ENCODE measurements at regions not wholly inside any gene's neighbourhood (a gene's known extent, or its start where the extent isn't known, plus 50 kb on each side); places are given as distances from the start of the nearest gene placed in this dataset.

DNA sequence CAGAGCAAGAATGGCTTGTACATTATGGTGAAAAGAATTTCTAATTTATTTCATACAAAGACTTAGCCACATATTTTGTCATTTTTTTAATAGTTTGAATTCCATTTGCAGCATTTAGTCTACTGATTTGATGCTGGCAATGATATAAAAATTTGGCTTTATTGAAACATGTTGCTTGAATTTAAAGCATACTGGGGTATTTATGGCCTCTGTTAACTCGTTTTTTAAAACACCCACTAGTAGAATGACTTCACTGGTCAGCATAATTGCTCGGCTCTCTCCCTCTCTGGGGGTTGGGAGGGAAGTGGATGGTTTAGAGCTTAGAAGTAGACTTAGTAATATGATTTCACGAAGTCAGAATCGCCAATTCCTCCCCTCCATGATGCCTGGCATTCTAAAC lies 354.9 kb upstream of the HTR2A start:
- no peak for DNase-seq (ENCODE audit: low spot score)

DNA sequence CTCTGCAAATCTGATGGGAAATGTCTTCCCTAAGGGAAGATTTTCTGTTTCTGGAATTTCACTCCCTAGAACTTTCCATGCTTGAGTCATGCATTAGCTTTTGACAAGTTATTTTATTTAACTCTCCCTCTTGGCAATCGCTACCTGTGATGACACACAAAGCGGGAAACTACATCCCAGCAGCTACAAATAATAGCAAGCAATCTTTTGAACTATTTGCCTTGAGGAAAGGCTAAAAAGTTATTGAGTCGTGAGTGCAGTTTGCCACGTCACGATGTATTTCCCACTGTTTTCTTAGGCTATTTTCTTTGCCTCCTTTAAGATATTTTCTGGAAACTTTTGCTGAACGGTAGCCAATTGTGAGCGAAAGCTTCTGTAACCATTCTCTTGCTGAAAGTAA lies 353.3 kb upstream of the HTR2A start:
- DNase-seq (ENCODE audit: low spot score): no peak

DNA sequence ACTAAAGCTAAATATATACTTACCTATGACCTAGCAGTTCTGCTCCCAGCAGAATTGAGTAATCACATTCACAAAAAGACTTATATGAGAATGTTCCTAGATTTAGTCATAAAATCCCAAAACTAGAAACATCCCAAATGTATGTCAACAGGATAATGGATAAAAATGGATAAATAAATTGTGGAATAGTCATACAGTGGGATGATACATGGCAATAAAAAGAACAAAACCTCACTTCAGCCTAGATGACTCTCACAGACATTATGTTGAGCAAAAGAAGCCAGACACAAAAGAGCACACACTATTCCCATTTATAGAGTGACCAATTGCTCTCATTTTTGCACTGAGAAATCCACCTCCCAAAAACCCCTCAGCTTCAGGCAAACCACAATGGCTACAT lies 352.4 kb upstream of the HTR2A start:
- DNase-seq (ENCODE audit: low spot score): no peak

DNA sequence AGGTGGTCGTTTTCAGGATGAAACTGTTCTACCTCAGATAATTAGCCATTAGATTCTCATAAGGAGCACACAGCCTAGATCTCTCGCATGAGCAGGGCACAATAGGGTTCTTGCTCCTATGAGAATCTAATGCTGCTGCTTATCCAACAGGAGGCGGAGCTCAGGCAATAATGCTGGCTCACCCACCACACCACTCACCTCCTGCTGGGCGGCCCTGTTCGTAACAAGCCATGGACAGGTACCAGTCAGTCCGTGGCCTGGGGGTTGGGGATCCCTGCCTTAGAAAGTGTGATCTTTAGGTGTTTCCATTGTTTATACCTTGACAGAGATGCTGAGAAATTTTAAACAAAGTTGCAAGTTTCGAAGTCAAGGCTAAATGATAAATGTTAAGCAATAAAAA lies 344.6 kb upstream of the HTR2A start:
- no peak for DNase-seq (ENCODE audit: low spot score)

DNA sequence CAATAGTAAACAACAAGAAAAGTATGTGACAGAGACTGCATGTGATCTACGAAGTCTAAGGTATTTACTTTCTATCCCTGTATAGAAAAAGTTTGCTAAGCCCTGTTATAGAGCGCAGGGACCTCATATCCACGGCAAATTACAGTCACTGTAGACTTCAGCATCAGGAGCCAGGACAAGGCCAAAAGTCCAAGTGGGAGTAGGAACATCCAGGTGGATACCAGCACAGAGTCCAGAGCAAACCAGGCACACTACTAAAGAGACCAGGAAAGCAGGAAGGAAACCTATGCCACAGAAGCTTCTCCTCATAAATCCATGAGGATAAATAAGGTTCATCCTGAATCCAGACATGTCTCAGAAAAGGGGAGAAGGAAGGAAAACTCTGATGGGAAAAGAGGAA lies 342.2 kb upstream of the HTR2A start:
- no peak for DNase-seq (ENCODE audit: low spot score)

DNA sequence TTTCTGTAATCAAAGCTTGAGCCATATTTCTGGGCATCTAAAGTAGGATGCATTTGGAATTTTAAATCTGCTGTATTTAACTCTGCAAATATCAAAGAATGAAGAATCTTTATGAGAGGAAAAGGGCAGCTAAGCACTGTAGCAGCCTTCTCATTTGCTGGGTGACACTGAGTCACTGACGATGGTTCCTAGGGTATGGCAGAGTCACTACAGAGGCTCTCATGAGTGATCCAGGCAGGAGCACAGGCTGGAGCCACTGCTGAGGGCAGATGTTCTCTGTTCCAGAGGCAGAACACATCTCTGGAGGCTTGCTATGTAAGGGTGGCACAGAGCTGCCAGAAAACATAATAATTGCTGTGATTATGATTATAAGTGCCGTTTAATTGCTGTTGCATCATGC lies 340.7 kb upstream of the HTR2A start:
- DNase-seq (ENCODE audit: low spot score): no peak

DNA sequence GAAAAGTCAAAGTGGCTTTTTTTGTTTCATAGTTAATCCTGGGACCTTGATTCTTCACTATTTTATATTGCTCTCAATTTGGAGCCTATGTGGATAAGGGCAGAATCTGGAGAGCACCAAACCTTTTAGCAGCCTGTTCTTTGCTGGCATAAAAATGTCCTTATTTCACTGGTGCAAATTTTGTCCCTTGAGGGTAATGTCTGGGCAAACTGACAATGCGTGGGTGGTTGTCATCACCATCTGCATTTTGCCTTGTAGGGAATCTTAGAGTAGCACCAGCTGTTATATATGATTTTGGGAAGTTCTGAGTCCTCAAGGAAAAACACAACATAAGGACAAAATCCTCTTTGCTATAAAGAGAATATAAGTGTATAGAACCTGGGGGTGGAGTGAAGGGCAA lies 336.9 kb upstream of the HTR2A start:
- DNase-seq (ENCODE audit: low spot score): no peak

DNA sequence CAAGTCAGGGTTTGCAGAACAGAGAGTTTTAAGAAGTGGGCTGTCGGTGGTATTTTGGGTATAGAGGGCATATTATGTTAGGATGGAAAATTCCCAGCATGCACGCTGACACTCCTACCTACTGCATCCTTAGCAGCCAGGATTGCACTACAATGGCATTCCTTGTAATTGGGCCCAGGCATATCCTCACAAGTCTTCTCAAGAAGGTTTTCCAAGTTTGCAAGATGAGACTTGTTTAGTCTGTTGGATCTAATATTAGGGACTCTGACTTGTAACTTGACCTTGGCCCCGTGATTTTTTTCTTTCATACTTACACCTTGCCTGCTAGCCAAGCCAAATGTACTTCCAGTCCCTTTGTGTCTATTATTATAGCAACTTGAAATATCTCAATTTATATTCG lies 335.7 kb upstream of the HTR2A start:
- DNase-seq (ENCODE audit: low spot score): no peak

DNA sequence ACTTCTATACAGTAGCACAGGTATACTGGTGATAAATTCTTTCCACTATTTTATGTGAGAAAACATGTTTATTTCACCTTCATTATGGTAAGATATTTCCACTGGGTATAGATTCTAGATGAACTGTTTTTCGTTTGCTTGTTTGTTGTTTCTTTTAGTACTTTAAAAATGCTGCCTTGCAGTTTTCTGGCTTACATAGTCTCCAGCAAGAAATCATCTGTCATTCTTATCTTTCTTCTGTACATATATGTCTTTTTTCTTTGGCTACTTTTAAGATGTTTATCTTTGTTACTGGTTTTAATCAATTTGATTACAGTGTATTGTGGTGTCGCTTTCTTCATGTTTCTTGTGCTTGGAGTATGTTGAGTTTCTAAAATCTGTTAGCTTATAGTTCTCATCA lies 333.3 kb upstream of the HTR2A start:
- DNase-seq (ENCODE audit: low spot score): no peak

DNA sequence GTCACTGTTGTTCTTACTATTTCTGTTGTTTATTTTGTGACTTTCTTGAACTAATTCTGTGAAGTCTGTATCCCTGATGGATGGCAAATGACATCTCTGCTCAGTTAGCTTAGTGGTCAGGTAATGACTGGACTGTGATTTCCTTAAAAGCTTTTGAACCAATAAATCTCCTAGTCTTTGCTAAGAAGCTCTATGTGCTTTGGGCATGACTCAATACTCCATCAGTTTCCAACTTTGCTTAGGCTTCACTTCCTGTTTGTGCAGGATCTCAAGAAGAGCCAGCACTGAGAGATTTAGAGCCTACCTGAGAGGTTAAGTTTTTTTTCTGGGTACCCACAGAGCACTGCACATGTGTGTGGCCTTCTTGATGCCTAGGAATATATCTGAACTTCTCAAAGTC lies 329.7 kb upstream of the HTR2A start:
- DNase-seq (ENCODE audit: low spot score): no peak

DNA sequence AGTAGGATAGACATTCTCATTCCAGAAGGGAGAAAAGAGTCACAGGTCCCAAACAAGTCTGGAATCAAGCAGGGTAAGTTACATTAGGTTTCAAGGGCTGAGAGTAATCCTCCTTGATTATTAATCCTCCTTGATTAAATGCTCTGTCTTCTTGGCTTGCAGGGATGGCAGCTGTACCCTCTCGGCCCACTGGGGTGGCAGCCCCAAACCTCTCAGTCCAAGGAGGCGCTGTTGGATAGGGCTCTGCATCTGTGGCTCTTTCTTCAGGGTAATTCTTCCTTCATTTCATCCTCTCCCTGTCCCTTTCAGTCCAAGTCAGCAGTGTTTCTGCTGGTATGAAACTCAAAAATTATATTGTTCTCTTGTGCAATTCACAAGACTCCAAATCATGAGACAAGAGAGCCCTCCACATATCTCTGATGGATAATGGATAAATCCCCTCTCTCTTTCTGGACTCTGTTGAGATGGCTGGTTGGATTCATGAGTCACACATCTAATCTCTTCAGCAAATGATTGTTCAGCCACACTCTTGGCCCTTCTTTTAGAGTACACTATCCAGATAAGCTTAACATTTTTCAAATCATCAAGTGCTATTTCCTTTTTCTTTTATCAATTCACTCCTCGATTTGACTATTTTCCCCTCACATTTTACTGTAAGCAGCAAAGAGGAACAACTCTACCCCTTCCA lies 323.7 kb upstream of the HTR2A start:
- DNase-seq (ENCODE audit: low spot score): no peak

DNA sequence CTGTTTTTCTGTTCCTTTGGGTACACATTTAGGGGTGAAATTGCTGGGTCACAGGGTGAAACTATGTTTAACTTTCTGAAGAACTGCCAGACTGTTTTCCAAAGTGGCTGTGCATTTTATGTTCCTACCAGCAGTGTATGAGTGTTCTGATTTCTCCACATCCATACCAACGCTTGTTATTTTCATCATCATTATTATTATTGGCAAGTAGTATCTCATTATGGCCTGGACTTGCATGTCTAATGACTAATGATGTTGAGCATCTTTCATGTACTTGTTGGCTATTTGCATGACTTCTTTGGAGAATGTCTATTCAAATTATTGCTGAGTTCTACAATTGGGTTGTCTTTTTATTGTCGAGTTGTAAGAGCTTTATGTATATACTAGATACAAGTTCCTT lies 321.8 kb upstream of the HTR2A start:
- DNase-seq (ENCODE audit: low spot score): no peak

DNA sequence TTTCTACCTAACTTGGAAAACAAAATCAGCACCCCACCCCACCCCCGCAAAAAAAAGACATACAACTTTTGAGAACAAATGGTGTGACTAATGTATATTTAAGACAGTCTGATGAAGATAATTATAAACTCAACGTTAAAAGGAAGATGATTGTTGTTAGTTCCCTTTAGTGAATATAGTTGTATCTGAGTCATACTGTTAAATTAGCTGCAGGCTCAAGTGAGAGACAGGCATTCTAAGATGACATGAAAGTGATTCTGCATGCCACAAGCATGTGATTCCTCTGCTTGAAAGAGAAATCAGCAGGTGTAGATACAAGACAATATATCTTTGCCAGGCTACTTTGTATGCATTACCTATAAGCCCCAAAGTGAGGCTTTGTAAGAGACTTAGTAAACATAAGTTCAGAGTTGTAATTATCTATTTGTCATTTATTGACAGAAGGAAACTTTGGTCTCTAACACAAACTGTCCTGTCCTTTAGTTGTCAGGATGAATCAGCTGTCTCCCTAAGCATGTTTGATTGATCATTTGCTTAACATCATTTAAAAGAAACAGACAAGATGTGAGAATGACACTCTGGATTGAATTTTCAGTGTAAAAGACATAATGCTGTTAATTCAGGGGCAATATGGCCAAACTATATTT lies 319.4 kb upstream of the HTR2A start:
- DNase-seq (ENCODE audit: low spot score): no peak

DNA sequence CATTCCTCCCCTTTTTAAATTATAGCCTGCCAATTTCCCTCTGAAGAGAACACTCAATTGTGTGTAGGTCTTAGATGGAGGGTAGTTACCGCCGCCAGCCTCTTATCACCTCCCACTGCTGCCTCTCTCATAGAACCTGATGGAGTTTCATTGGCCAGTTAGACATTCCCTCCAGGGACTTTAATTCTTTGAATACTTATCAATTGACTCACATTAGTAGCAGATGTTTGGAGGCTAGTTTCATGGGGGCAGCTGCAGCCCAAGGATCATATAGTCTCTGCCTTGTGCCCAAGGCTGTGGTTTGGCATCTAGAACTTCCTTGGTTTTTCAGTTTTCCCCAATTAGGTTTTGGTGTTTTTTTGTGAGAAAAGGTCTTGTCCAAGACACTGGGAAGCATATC lies 318.9 kb upstream of the HTR2A start:
- DNase-seq (ENCODE audit: low spot score): no peak

DNA sequence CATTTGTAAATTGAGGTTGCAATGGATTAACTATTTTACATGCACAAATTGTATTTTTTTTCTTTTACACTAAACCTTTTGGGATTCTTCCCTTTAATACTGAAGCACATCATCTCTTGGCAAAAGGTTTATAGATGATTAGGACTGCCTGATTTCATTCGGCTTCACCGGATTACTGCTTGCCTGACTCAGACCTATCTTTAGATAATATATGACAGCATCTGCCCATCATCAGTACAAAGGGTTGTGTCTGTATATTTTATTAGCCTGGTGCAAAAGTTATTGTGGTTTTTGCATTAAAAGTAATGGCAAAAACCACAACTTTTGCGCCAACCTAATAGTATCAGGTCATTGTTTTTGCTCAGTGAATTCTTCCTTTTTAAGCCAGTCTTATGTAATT lies 316.2 kb upstream of the HTR2A start:
- no peak for DNase-seq (ENCODE audit: low spot score)

DNA sequence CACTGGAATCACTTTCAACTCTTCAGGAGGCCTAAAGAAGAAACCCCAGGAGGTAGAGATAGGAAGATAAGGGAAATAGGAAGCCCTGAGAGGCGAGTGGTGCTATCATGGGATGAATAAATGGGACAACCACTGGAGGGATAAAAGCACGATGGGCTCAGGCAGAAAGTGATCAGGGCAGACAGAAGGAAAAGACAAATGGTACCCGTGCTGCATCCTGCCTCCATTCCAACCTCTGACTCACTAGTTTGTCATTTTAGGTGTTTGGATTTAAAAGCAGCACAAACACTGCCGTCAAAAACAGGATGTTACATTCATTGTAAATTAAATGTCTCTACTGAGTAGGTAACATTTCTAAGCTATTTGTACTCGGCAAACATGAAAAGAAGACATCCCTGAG lies 314.3 kb upstream of the HTR2A start:
- DNase-seq (ENCODE audit: low spot score): no peak

DNA sequence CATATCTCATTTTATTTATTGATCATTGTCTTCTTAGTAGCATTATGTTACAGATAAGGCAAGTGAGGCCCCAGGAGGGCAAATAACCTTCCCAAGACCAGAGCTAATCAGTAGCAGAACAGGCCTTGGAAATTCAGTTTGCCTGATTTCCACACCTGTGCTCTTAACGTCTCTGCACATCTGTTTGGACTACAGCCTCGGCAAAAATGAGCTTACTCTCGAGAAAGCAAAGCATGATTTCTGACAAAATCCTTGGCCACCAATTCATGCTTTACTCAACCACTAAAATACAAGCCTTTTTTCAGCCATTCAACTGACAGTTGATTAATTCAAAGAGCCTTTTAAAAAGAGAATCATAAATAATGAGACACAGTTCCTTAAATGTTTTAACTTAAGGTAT lies 309.3 kb upstream of the HTR2A start:
- DNase-seq (ENCODE audit: low spot score): no peak

DNA sequence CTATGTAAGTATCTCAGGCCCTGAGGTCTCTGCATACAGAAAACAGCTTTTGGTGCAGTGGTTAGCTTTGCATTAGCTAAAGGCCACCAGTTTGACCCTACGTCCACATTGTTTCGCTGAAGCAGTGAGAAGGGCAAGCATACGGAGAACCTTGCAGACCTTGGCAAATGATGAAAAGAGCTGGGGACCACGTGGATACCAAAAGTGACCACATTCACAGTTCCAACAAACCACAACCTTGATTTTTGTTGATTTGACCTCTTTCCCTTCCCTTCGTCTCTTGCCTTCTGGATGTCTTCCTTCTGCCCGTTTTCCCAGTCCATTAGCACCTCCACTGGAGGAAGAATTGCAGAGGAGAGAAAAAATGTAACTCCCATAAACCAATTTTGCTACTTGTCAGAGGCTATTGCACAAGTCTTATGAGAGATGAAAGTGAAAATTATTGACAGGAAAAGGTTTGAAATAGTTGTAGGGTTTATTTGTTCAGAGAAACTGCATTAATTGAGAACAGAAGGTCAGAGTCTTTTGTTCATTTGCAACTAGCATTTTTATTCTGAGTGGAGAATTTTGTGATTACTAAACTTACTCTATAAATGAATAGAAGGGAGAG lies 293.9 kb upstream of the HTR2A start:
- no peak for DNase-seq (ENCODE audit: low spot score)

DNA sequence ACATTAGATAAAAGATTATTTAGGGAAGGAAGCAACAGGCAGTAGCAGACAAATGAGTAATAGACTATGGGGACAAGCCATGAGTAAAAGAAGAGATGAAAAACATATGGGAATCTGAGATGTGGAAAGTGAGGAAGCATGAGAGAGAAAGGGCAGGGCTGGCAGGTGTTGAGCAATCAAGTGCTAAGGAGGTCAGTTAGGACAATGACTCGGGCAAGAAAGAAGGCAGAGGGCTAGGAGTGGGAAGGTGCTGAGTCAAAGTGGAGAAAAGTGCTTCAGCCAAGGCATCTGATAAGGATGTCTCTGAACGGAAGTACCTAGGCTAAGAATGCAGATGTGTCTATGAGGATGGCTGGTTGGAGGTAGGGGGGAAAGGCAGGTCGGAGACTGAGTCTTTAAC lies 291.9 kb upstream of the HTR2A start:
- DNase-seq (ENCODE audit: low spot score): no peak

DNA sequence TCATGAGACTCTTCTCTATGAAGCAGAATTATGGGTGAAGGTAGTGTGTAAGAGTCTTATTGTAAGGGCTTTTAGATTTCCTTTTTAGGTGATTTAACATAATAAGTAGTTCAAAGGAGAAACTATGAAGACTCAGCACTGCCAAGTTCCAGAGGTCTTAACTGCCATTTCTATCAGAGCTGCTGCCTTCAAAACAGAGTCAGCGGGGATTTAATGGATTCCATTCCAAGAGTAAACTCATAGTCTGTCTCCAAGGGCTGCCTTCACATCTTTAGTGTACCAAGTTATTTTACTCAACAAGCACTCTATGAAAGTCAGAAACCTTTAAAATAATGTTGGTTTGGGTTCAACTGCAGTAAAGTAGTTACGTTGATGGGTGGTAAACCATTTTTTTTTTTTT lies 289.6 kb upstream of the HTR2A start:
- DNase-seq (ENCODE audit: low spot score): no peak

DNA sequence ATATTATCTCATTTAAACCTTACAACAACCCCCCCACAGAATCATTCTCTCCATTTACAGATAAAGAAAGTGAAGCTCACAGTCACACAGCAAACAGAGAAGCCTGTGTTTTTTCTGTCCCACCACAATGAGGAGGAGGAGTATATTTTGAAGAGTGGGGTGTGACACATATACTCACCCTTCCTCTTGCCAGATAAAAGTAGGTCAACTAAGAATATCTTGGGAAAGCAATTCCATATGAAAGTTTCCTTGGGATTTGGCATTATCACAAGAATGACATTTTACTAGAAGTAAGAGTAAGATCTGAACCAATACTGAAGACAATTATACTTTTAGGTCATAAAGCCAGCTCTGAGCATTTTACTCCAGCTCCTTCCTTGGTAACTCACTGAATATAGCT lies 287.5 kb upstream of the HTR2A start:
- DNase-seq (ENCODE audit: low spot score): no peak

DNA sequence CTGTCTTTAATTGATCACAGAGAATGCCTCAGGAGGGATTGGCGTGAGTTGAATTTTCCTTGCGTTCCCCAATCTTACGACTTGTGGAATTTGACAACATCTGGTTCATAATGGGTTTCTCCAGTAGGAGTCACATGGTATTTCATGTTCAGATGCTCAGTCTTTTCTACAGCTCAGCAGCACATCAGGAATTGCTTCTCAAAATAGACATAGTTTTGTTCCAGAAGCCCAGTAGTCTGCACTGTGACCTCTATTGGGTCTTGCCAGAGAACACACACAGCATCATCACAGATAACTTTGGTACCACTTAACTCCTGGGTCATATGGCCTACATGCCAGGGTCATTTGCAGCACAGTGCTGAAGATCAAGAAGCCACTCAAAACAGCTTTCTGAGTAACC lies 282.5 kb upstream of the HTR2A start:
- no peak for DNase-seq (ENCODE audit: low spot score)

DNA sequence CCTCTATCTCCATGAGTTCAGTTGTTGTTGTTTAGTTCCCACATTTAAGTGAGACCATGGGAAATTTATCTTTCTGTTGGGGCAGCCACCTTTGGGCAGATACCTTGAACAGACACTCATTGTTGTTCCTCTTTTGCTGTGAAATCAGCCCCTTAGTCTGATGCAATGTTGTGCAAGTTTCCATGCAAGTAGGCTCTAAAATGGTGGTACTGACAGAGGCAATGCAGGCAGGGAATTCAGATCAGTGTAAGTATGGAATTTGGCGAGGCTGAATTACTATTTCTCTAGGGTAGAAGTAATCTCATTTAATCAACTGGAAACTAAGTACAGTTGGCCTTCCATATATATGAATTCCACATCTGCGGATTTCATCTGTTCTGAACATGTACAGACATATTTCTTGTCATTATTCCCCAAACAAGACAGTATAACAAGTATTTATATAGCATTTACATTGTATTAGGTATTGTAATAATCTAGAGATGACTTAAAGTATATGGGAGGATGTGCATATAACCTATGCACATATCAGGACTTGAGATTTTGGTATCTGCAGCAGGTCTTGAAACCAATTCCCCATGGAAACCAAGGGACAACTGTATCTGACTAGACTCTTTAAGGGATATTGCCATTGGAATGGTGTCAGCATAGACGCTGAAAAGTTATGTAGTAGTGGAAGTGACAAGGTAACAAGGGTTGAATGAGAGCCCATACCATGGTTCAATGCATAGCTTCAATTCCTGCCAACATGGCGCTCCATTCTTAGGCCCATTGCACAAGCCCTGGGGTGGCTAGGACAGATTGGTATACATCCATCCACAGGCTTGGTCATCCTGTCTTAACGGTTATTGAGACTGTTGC lies 281.5 kb upstream of the HTR2A start:
- DNase-seq (ENCODE audit: low spot score): no peak
